PFSK-1 (cell line): ENCODE measurements at regions not wholly inside any gene's neighbourhood (a gene's known extent, or its start where the extent isn't known, plus 50 kb on each side); places are given as distances from the start of the nearest gene placed in this dataset.

Experiments
- FOXP2 ChIP-seq: optimal IDR thresholded peaks from 2 replicates; pipeline ENCODE3; 2011; ENCODE audit warnings: borderline replicate concordance, control low read depth, inconsistent platforms; ENCODE audit not compliant: insufficient read depth; ENCODE audit errors: extremely low read length, extremely low read depth
- POLR2AphosphoS5 ChIP-seq: IDR thresholded peaks from 2 replicates; pipeline ENCODE4 v1.6.1; 2012; ENCODE audit warnings: low read depth, mild to moderate bottlenecking, control low read depth, low read length, moderate library complexity
- REST ChIP-seq, 2 experiments: IDR thresholded peaks; 2 replicates each; pipeline versions ENCODE4 v1.6.1 to v1.8.0; 2011 to 2012; ENCODE audit warnings: low read depth in 2 of 2, low read length in 2 of 2, control low read depth in 1 of 2, inconsistent platforms in 1 of 2, mild to moderate bottlenecking in 1 of 2, moderate library complexity in 1 of 2; ENCODE audit not compliant: insufficient read depth in 1 of 2
- SIN3A ChIP-seq: IDR thresholded peaks from 2 replicates; pipeline ENCODE4 v1.6.1; 2012; ENCODE audit warnings: mild to moderate bottlenecking, low read length, moderate library complexity, borderline replicate concordance; ENCODE audit not compliant: insufficient read depth
- TAF1 ChIP-seq: IDR thresholded peaks from 2 replicates; pipeline ENCODE4 v1.6.1; 2012; ENCODE audit warnings: low read length, control low read depth, borderline replicate concordance; ENCODE audit not compliant: insufficient read depth

- TF ChIP-seq FOXP2 (no peak), POLR2AphosphoS5 (no peak), SIN3A (no peak), TAF1 (no peak), REST (IDR thresholded peaks at IDR 0.05; ENCODE audit: insufficient read depth in 1 of 2, low read depth in 2 of 2, low read length in 2 of 2) (no peak)
Observed at GRCh38 chr1:244256086-244256676, 195.5 kb downstream of the ADSS2 start.

- TF ChIP-seq SIN3A, result no peak
- TF ChIP-seq TAF1, result no peak
- no peak for TF ChIP-seq FOXP2
- no peak for TF ChIP-seq REST (IDR thresholded peaks at IDR 0.05; ENCODE audit: insufficient read depth in 1 of 2, low read depth in 2 of 2, low read length in 2 of 2)
- TF ChIP-seq POLR2AphosphoS5, result no peak
Observed at GRCh38 chr1:244264163-244264562, 187.5 kb downstream of the ADSS2 start.

GRCh38 chr1:244265507-244265906 lies 186.2 kb downstream of the ADSS2 start:
- TF ChIP-seq SIN3A, result no peak
- no peak for TF ChIP-seq FOXP2
- TF ChIP-seq REST (IDR thresholded peaks at IDR 0.05; ENCODE audit: insufficient read depth in 1 of 2, low read depth in 2 of 2, low read length in 2 of 2), result no peak
- no peak for TF ChIP-seq TAF1
- no peak for TF ChIP-seq POLR2AphosphoS5

- no peak for TF ChIP-seq SIN3A
- no peak for TF ChIP-seq FOXP2
- no peak for TF ChIP-seq REST (IDR thresholded peaks at IDR 0.05; ENCODE audit: insufficient read depth in 1 of 2, low read depth in 2 of 2, low read length in 2 of 2)
- TF ChIP-seq POLR2AphosphoS5, result no peak
- TF ChIP-seq TAF1, result no peak
Observed at GRCh38 chr1:244269169-244269568, 182.5 kb downstream of the ADSS2 start.
